ENCODE measurements at regions not wholly inside any gene's neighbourhood (a gene's known extent, or its start where the extent isn't known, plus 50 kb on each side); places are given as distances from the start of the nearest gene placed in this dataset.

GRCh38 chr11:33551051-33551450, 149.6 kb downstream of the C11orf91 start:
- H3K27ac ChIP-seq = no peak overlapping the region
- TF ChIP-seq CTCF (IDR thresholded peaks at IDR 0.05) = no peak
- DNase-seq (ENCODE audit: low spot score) = no peak
- H3K4me3 ChIP-seq = no peak overlapping the region

GRCh38 chr11:33549483-33549882, 151.1 kb downstream of the C11orf91 start:
- no peak for DNase-seq (ENCODE audit: low spot score)
- TF ChIP-seq CTCF (IDR thresholded peaks at IDR 0.05) = no peak
- no peak overlapping the region for H3K27ac ChIP-seq
- H3K4me3 ChIP-seq = no peak overlapping the region

GRCh38 chr11:33545931-33546330, 154.7 kb downstream of the C11orf91 start:
- Histone ChIP-seq H3K4me3 (no peak overlapping the region), H3K27ac (no peak overlapping the region)
- TF ChIP-seq CTCF (IDR thresholded peaks at IDR 0.05) = no peak
- no peak for DNase-seq (ENCODE audit: low spot score)

- no peak for DNase-seq (ENCODE audit: low spot score)
- H3K27ac ChIP-seq = no peak overlapping the region
- TF ChIP-seq CTCF (IDR thresholded peaks at IDR 0.05) = no peak
- no peak overlapping the region for H3K4me3 ChIP-seq
Observed at GRCh38 chr11:33544593-33545373, 155.8 kb downstream of the C11orf91 start.

GRCh38 chr11:33543823-33544222, 156.8 kb downstream of the C11orf91 start:
- TF ChIP-seq CTCF (IDR thresholded peaks at IDR 0.05) = no peak
- no peak overlapping the region for H3K27ac ChIP-seq
- no peak overlapping the region for H3K4me3 ChIP-seq
- no peak for DNase-seq (ENCODE audit: low spot score)

GRCh38 chr11:33542921-33543320, 157.7 kb downstream of the C11orf91 start:
- peak; percentile 17 for TF ChIP-seq CTCF (IDR thresholded peaks at IDR 0.05)
- Histone ChIP-seq H3K4me3 (no peak overlapping the region), H3K27ac (no peak overlapping the region)
- no peak for DNase-seq (ENCODE audit: low spot score)

Data from coronary artery (tissue), 2 donors.